Body of pancreas (tissue), 4 donors: ENCODE measurements at regions not wholly inside any gene's neighbourhood (a gene's known extent, or its start where the extent isn't known, plus 50 kb on each side); places are given as distances from the start of the nearest gene placed in this dataset.

Source experiments
- ATAC-seq: fragments of 150-250 bp; one replicate; pipeline ENCODE4 v1.9.1; 2016
- DNase-seq, 4 donors: peaks; one replicate each; pipeline ENCODE4 v3.0.0-alpha.2; 2019
- H3K27ac ChIP-seq, 4 donors: fragments of 200-600 bp; sonication (generic); 1 replicate in 3 of 4; 2 replicates in 1 of 4; pipeline versions ENCODE4 v1.5.1 to v1.6.1; 2016 to 2019; ENCODE audit warnings: mild to moderate bottlenecking in 1 of 4, mixed read lengths in 1 of 4, moderate library complexity in 1 of 4
- H3K27me3 ChIP-seq, 2 donors: fragments of 200-600 bp; sonication (generic); one replicate each; pipeline ENCODE4 v1.6.0; 2016; ENCODE audit warnings: mild to moderate bottlenecking in 1 of 2
- H3K36me3 ChIP-seq, 2 donors: fragments of 200-600 bp; sonication (generic); replicated peaks in 1 of 2; 2 replicates each; pipeline ENCODE4 v1.5.1; 2016; ENCODE audit warnings: low read depth in 2 of 2; ENCODE audit not compliant: insufficient read depth in 1 of 2
- H3K4me1 ChIP-seq: fragments of 200-600 bp; sonication (generic); one replicate; pipeline ENCODE4 v1.6.0; 2016
- H3K4me3 ChIP-seq, 2 donors: fragments of 200-600 bp; sonication (generic); 1 replicate in 1 of 2; 2 replicates in 1 of 2; pipeline ENCODE4 v1.5.1; 2016 to 2019
- H3K9me3 ChIP-seq, 3 donors: fragments of 200-600 bp; sonication (generic); 1 replicate in 2 of 3; 2 replicates in 1 of 3; pipeline ENCODE4 v1.5.1; 2016
- CTCF ChIP-seq, 7 experiments: fragments of 450-650 bp in 4 of 7; fragments of 200-600 bp in 3 of 7; sonication (generic) in 3 of 7; IDR thresholded peaks; one replicate each; pipeline ENCODE4 v1.5.1; 2016 to 2019; ENCODE audit warnings: antibody characterized with exemption in 7 of 7
- POLR2A ChIP-seq, 3 donors: fragments of 450-650 bp; IDR thresholded peaks; one replicate each; pipeline ENCODE4 v1.6.1; 2016; ENCODE audit warnings: antibody characterized with exemption in 3 of 3, mild to moderate bottlenecking in 2 of 3
- WGBS, 2 donors: methylation state at CpG; one replicate each; pipeline ENCODE4 v1.1.5; 2017; 5-methylcytosine and 5-hydroxymethylcytosine counted together
- intact Hi-C: fragments of 100-400 bp; cut with DNase I; formaldehyde crosslinking; loops from one replicate; pipeline ENCODE4 v1.15.1; 2023

GRCh38 chr12:116453631-116454030, 105.5 kb upstream of the MAP1LC3B2 start:
- no peak overlapping the region for H3K4me3 ChIP-seq
- DNase-seq (no peak), ATAC-seq (no peak)
- 94 to 96% methylated on average over 6 of the region's 6 CpGs for WGBS, 2 donors
- H3K36me3 ChIP-seq: no peaks in the 10 kb centered on the region
- intact Hi-C loops: no loop called here
- TF ChIP-seq POLR2A (IDR thresholded peaks at IDR 0.05) (no peak), CTCF (IDR thresholded peaks at IDR 0.05) (no peak)
- no peaks in the 10 kb centered on the region for H3K27me3 ChIP-seq
- H3K9me3 ChIP-seq: no peaks in the 10 kb centered on the region
- peaks cover 11% of the 10 kb centered on the region for H3K4me1 ChIP-seq
- H3K27ac ChIP-seq: no peak overlapping the region

- no peak for DNase-seq
- no peak for ATAC-seq
- H3K36me3 ChIP-seq: no peaks in the 10 kb centered on the region
- H3K4me1 ChIP-seq: peaks cover 11% of the 10 kb centered on the region
- no peaks in the 10 kb centered on the region for H3K27me3 ChIP-seq
- no peak overlapping the region for H3K27ac ChIP-seq
- H3K9me3 ChIP-seq: no peaks in the 10 kb centered on the region
- WGBS, 2 donors: 78 to 80% methylated on average over 6 of the region's 6 CpGs
- no peak overlapping the region for H3K4me3 ChIP-seq
- TF ChIP-seq CTCF (IDR thresholded peaks at IDR 0.05): no peak
- no peak for TF ChIP-seq POLR2A (IDR thresholded peaks at IDR 0.05)
- intact Hi-C loops: no loop called here
Measured at GRCh38 chr12:116454076-116454475, 105.1 kb upstream of the MAP1LC3B2 start.

GRCh38 chr12:116454950-116455447, 104.2 kb upstream of the MAP1LC3B2 start:
- no peak overlapping the region for H3K4me3 ChIP-seq
- no peak for ATAC-seq
- peaks cover 11% of the 10 kb centered on the region for H3K4me1 ChIP-seq
- WGBS, 2 donors: 64 to 65% methylated on average over 7 of the region's 7 CpGs
- intact Hi-C loops: no loop called here
- TF ChIP-seq POLR2A (IDR thresholded peaks at IDR 0.05) (no peak), CTCF (IDR thresholded peaks at IDR 0.05) (no peak)
- H3K9me3 ChIP-seq: no peaks in the 10 kb centered on the region
- H3K36me3 ChIP-seq: no peaks in the 10 kb centered on the region
- H3K27me3 ChIP-seq: no peaks in the 10 kb centered on the region
- H3K27ac ChIP-seq: peak overlapping the region in 2 of 4 donors; percentile 44 to 58
- DNase-seq: no peak

GRCh38 chr12:116455540-116456329, 103.4 kb upstream of the MAP1LC3B2 start:
- DNase-seq (peak; percentile 49 to 67 (median 56)), ATAC-seq (peak; percentile 78)
- WGBS, 2 donors: 36 to 42% methylated on average over 17 of the region's 17 CpGs
- intact Hi-C loops: no loop called here
- H3K36me3 ChIP-seq: no peaks in the 10 kb centered on the region
- peak overlapping the region in 3 of 4 donors; percentile 11 to 58 (median 44) for H3K27ac ChIP-seq
- no peaks in the 10 kb centered on the region for H3K9me3 ChIP-seq
- H3K4me3 ChIP-seq: no peak overlapping the region
- TF ChIP-seq POLR2A (IDR thresholded peaks at IDR 0.05) (no peak), CTCF (IDR thresholded peaks at IDR 0.05) (no peak)
- H3K4me1 ChIP-seq: peaks cover 11% of the 10 kb centered on the region
- H3K27me3 ChIP-seq: no peaks in the 10 kb centered on the region
